Gastroesophageal sphincter (tissue), 3 donors: ENCODE measurements at regions not wholly inside any gene's neighbourhood (a gene's known extent, or its start where the extent isn't known, plus 50 kb on each side); places are given as distances from the start of the nearest gene placed in this dataset.

Experiments
- EP300 ChIP-seq: sonication (generic); formaldehyde crosslinking; IDR thresholded peaks from one replicate; pipeline ENCODE4 v1.6.1; 2017; ENCODE audit warnings: antibody characterized with exemption, mild to moderate bottlenecking
- POLR2AphosphoS5 ChIP-seq: sonication (generic); formaldehyde crosslinking; IDR thresholded peaks from one replicate; pipeline ENCODE4 v1.6.1; 2017; ENCODE audit warnings: antibody characterized with exemption
- TF ChIP-seq, protein P1 (sequence below), 4 experiments: fragments of 200-600 bp in 2 of 4; fragments of 450-650 bp in 2 of 4; sonication (generic) in 1 of 4; IDR thresholded peaks; one replicate each; pipeline ENCODE4 v1.5.1; 2017 to 2019; ENCODE audit warnings: antibody characterized with exemption in 4 of 4, mild to moderate bottlenecking in 2 of 4, moderate library complexity in 2 of 4

DNA sequence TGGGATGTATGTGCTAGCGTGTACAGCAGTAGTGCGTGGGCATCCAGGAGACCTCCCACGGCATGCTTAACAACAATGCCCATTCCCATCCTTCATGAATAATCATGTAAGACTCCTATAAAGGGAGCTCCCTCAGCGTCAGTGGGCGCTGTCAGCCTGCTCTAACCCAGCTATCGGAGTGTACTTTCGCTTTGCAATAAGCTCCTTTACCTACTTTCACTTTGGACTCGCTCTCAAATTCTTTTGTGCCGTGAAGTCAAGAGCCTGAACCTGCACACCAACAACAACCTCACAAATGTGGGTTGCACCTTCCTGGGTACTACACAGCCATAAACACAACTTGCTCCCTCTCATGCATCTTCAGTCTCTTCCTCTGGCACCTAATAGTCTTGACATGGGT lies 114.8 kb upstream of the PAXBP1 start:
- no peak for TF ChIP-seq EP300
- no peak for TF ChIP-seq POLR2AphosphoS5
- TF ChIP-seq, protein P1, sequence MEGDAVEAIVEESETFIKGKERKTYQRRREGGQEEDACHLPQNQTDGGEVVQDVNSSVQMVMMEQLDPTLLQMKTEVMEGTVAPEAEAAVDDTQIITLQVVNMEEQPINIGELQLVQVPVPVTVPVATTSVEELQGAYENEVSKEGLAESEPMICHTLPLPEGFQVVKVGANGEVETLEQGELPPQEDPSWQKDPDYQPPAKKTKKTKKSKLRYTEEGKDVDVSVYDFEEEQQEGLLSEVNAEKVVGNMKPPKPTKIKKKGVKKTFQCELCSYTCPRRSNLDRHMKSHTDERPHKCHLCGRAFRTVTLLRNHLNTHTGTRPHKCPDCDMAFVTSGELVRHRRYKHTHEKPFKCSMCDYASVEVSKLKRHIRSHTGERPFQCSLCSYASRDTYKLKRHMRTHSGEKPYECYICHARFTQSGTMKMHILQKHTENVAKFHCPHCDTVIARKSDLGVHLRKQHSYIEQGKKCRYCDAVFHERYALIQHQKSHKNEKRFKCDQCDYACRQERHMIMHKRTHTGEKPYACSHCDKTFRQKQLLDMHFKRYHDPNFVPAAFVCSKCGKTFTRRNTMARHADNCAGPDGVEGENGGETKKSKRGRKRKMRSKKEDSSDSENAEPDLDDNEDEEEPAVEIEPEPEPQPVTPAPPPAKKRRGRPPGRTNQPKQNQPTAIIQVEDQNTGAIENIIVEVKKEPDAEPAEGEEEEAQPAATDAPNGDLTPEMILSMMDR (IDR thresholded peaks at IDR 0.05) = no peak
